SU-DHL-6 (cell line): ENCODE measurements at regions not wholly inside any gene's neighbourhood (a gene's known extent, or its start where the extent isn't known, plus 50 kb on each side); places are given as distances from the start of the nearest gene placed in this dataset.

Source experiments
- CTCF ChIP-seq: fragments of 200-600 bp; sonication (generic); IDR thresholded peaks from one replicate; pipeline ENCODE4 v1.5.1; 2017; ENCODE audit warnings: antibody characterized with exemption, mild to moderate bottlenecking, low read length, moderate library complexity; ENCODE audit not compliant: insufficient read depth, poor library complexity, severe bottlenecking
- EZH2phosphoT487 ChIP-seq: fragments of 200-600 bp; sonication (generic), shearing (Covaris generic); conservative IDR thresholded peaks from 2 replicates; pipeline ENCODE4 v1.6.1; 2018; ENCODE audit warnings: mild to moderate bottlenecking, antibody characterized with exemption, low read length, moderate library complexity, mixed read lengths

GRCh38 chr11:15638386-15638787 lies 523.7 kb downstream of the INSC start:
- TF ChIP-seq CTCF (no peak), EZH2phosphoT487 (no peak)
